ENCODE measurements at regions not wholly inside any gene's neighbourhood (a gene's known extent, or its start where the extent isn't known, plus 50 kb on each side); places are given as distances from the start of the nearest gene placed in this dataset.

GRCh38 chr1:233722212-233722979 is 108.5 kb downstream of the KCNK1 start:
- no peak for TF ChIP-seq ELF4 (IDR thresholded peaks at IDR 0.05)
- TF ChIP-seq L3MBTL2 (conservative IDR thresholded peaks at IDR 0.05), result no peak
- TF ChIP-seq FOXM1 (IDR thresholded peaks at IDR 0.05; ENCODE audit: borderline replicate concordance), result no peak
- no peak for TF ChIP-seq SP1 (IDR thresholded peaks at IDR 0.05)
- TF ChIP-seq BHLHE40 (IDR thresholded peaks at IDR 0.05; ENCODE audit: borderline replicate concordance), result no peak
- TF ChIP-seq ARNT (IDR thresholded peaks at IDR 0.05), result no peak
- TF ChIP-seq HDGF (IDR thresholded peaks at IDR 0.05; ENCODE audit: borderline replicate concordance), result no peak
- TF ChIP-seq FOXK2 (IDR thresholded peaks at IDR 0.05), result no peak
- no peak for TF ChIP-seq CTBP1 (IDR thresholded peaks at IDR 0.05; ENCODE audit: borderline replicate concordance)
- no peak for TF ChIP-seq NFRKB (IDR thresholded peaks at IDR 0.05)
